Heart right ventricle (tissue), 16 donors: ENCODE measurements at regions not wholly inside any gene's neighbourhood (a gene's known extent, or its start where the extent isn't known, plus 50 kb on each side); places are given as distances from the start of the nearest gene placed in this dataset.

Experiments used
- ATAC-seq, 8 donors: fragments of 200-7000 bp; cut with Tn5 transposase; one replicate each; pipeline ENCODE4 v1.9.1; 2020; ENCODE audit warnings: mild to moderate bottlenecking in 8 of 8, moderate library complexity in 8 of 8, moderate number of reproducible peaks in 1 of 8
- DNase-seq, 2 donors: peaks; one replicate each; pipeline ENCODE4 v3.0.0-alpha.2; 2020
- H3K27ac ChIP-seq, 10 donors: fragments of 200-600 bp; sonication (generic) in 2 of 10; one replicate each; pipeline versions ENCODE4 v1.5.0 to v1.8.0; 2020 to 2022; ENCODE audit warnings: mild to moderate bottlenecking in 3 of 10
- H3K27me3 ChIP-seq, 7 donors: fragments of 200-600 bp; one replicate each; pipeline ENCODE4 v1.8.0; 2021 to 2022; ENCODE audit warnings: mild to moderate bottlenecking in 2 of 7
- H3K36me3 ChIP-seq, 9 donors: fragments of 200-600 bp; sonication (generic) in 1 of 9; one replicate each; pipeline versions ENCODE4 v1.5.0 to v1.8.0; 2020 to 2022; ENCODE audit warnings: mild to moderate bottlenecking in 2 of 9
- H3K4me1 ChIP-seq, 9 donors: fragments of 200-600 bp; sonication (generic) in 1 of 9; one replicate each; pipeline versions ENCODE4 v1.5.0 to v1.8.0; 2020 to 2022; ENCODE audit warnings: mild to moderate bottlenecking in 4 of 9
- H3K4me3 ChIP-seq, 10 donors: fragments of 200-600 bp; sonication (generic) in 2 of 10; one replicate each; pipeline versions ENCODE4 v1.5.0 to v1.8.0; 2020 to 2022; ENCODE audit warnings: mild to moderate bottlenecking in 7 of 10, moderate library complexity in 2 of 10
- H3K9me3 ChIP-seq, 11 donors: fragments of 200-600 bp in 10 of 11; sonication (generic) in 2 of 11; one replicate each; pipeline versions ENCODE4 v1.5.0 to v1.8.0; 2013 to 2022; ENCODE audit warnings: mild to moderate bottlenecking in 2 of 11, control low read depth in 1 of 11, moderate library complexity in 1 of 11
- WGBS, 2 donors: extraction: QIAGEN DNeasy Blood & Tissue Kit; methylation state at CpG; one replicate each; pipeline ENCODE4 v1.1.7; 2013; ENCODE audit warnings: inconsistent platforms in 1 of 2; 5-methylcytosine and 5-hydroxymethylcytosine counted together
- intact Hi-C, 10 donors: fragments of 100-400 bp; cut with DNase I; formaldehyde crosslinking; loops; one replicate each; pipeline versions ENCODE4 v1.11.1 to v1.14.2; 2022
- TF ChIP-seq, protein P1 (sequence below), 9 donors: fragments of 200-600 bp; sonication (generic) in 2 of 9; IDR thresholded peaks; one replicate each; pipeline versions ENCODE4 v1.5.0 to v1.8.0; 2021 to 2022; ENCODE audit warnings: antibody characterized with exemption in 9 of 9, mild to moderate bottlenecking in 5 of 9, moderate library complexity in 1 of 9
- donor health status: Arrhythmogenic right ventricular cardiomyopathy.
- donor health status: ischemic (EF 13 %, LVEDD 7.1; RV severe dilation, severe dysfunction).
- donor health status: healthy with polysubstance abuse.
- donor health status: DM: no; HTN: yes; CAD: no.
- donor health status: DM: no; HTN: no; CAD: no.
- donor health status: ischemic (EF 25% LVEDD 6.9; RV normal size, moderate dysfunction).
- donor health status: ischemic (EF 25% LVEDD 5.7; RV mildly dilated, moderate dysfunction).
- donor health status: healthy.
- donor health status: DM: yes; HTN: yes; CAD: no.
- donor health status: Ischemic cardiomyopathy.
- donor health status: ischemic (EF 35%, LVEDD 5.7; RV mildly dilated, moderate dysfunction).
- donor health status: nonischemic (EF 11% LVEDD 7.7; RV severe dilation, severe dysfunction).
- donor health status: DM: yes; HTN: yes; CAD: no.
- donor health status: PGD.
- donor health status: ischemic (EF 29% LVEDD 5.4; RV normal size, mild dysfunction).
- donor health status: nonischemic (EF 23%, LVEDD 6.1; RV moderate dilation, normal function).

DNA sequence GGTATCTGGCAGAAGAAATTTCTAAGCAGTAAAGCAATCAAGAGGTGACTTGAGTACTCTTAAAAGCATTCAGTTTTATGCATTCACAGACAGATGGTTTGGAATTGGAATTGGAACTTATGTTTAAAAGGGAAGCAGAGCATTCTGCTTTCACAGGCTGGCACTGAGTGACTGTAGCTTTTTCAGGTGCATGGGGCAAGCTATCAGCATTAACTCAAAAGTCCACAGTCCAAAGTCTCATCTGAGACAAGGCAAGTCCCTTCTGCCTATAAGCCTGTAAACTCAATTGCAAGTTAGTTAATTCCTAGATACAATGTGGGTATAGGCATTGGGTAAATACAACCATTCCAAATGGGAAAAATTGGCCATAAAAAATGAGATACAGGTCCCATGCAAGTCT, 1620.3 kb downstream of the MRPL39 start:
- DNase-seq (no peak), ATAC-seq (no peak)
- no peaks in the 10 kb centered on the region for H3K4me1 ChIP-seq
- intact Hi-C loops: loop anchor here in 1 of 10 donors (10.0 kb wide), 1 partner anchor 58 kb away; no protein-coding TSS in a partner anchor
- TF ChIP-seq, protein P1, sequence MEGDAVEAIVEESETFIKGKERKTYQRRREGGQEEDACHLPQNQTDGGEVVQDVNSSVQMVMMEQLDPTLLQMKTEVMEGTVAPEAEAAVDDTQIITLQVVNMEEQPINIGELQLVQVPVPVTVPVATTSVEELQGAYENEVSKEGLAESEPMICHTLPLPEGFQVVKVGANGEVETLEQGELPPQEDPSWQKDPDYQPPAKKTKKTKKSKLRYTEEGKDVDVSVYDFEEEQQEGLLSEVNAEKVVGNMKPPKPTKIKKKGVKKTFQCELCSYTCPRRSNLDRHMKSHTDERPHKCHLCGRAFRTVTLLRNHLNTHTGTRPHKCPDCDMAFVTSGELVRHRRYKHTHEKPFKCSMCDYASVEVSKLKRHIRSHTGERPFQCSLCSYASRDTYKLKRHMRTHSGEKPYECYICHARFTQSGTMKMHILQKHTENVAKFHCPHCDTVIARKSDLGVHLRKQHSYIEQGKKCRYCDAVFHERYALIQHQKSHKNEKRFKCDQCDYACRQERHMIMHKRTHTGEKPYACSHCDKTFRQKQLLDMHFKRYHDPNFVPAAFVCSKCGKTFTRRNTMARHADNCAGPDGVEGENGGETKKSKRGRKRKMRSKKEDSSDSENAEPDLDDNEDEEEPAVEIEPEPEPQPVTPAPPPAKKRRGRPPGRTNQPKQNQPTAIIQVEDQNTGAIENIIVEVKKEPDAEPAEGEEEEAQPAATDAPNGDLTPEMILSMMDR (IDR thresholded peaks at IDR 0.05): no peak
- no peak overlapping the region for H3K27ac ChIP-seq
- peaks cover 0 to 12% (median 0%) of the 10 kb centered on the region in 11 donors for H3K9me3 ChIP-seq
- H3K36me3 ChIP-seq: no peaks in the 10 kb centered on the region
- peaks cover 0 to 24% (median 0%) of the 10 kb centered on the region in 7 donors for H3K27me3 ChIP-seq
- no peak overlapping the region for H3K4me3 ChIP-seq

DNA sequence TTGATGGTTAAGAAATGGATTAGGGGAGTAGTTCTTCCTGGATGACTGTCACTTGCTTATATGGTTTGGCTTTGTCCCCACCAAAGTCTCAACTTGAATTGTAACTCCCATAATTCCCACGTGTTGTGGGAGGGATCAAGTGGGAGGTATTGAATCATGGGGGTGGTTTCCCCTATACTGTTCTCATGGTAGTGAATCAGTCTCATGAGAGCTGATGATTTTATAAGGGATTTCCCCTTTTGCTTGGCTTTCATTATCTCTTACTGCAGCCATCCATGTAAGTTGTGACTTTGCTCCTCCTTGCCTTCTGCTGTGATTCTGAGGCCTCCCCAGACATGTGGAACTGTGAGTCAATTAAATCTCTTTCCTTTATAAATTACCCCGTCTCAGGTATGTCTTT, 1621.1 kb downstream of the MRPL39 start:
- no peak overlapping the region for H3K27ac ChIP-seq
- no peaks in the 10 kb centered on the region for H3K4me1 ChIP-seq
- DNase-seq (no peak), ATAC-seq (no peak)
- H3K27me3 ChIP-seq: peaks cover 0 to 32% (median 0%) of the 10 kb centered on the region in 7 donors
- no peaks in the 10 kb centered on the region for H3K36me3 ChIP-seq
- intact Hi-C loops: loop anchor here in 1 of 10 donors (10.0 kb wide), 1 partner anchor 59 kb away; no protein-coding TSS in a partner anchor
- no peak overlapping the region for H3K4me3 ChIP-seq
- 55 to 63% methylated on average over 2 of the region's 2 CpGs for WGBS, 2 donors
- TF ChIP-seq, protein P1 (IDR thresholded peaks at IDR 0.05): no peak
- H3K9me3 ChIP-seq: peaks cover 0 to 12% (median 0%) of the 10 kb centered on the region in 11 donors

DNA sequence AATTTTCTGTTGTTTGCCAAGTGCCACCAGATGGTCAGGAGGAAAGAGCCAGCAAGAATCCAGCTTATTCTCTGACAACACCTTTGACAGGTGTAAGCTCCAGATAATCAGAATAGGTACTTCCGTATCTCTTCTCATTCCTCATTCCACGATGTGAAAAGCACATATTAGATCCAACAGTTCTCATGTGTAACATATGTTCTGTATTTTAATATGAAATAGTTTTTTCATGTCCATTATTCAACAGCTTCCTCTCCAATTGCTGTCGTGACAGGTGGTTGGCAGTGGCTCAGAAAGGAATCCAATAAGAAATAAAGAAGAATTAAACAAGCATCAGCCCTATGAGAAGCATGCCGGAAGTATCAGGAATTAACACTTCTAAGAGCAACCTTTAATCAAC, 1624.7 kb downstream of the MRPL39 start:
- no peak overlapping the region for H3K4me3 ChIP-seq
- no peak for ATAC-seq
- TF ChIP-seq, protein P1 (IDR thresholded peaks at IDR 0.05): no peak

DNA sequence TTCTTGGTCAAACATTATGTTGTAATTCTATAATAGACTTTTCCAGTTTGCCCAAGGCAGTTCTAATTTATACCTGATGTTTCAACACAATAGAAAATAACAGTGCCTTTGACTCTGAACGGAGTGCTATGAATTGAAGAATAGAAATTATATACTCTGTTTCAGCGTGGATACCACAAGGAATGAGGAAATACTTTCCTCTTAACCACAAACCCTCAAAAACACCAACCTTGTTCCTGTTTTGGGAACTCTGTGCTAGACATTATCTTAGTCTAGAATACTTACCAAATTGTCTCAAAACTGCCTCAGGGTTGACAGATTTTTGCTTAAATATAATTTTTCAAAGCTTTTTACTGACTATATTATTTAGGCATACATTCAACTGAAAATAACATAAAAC, 1629.3 kb downstream of the MRPL39 start:
- H3K36me3 ChIP-seq: no peaks in the 10 kb centered on the region
- no peak overlapping the region for H3K4me3 ChIP-seq
- DNase-seq: no peak
- intact Hi-C loops: no loop called here
- WGBS, 2 donors: 63 to 79% methylated on average over 2 of the region's 2 CpGs
- TF ChIP-seq, protein P1 (IDR thresholded peaks at IDR 0.05): no peak
- peaks cover 0 to 3% (median 0%) of the 10 kb centered on the region in 11 donors for H3K9me3 ChIP-seq
- H3K27ac ChIP-seq: no peak overlapping the region
- ATAC-seq: no peak
- peaks cover 0 to 7% (median 0%) of the 10 kb centered on the region in 9 donors for H3K4me1 ChIP-seq
- H3K27me3 ChIP-seq: peaks cover 0 to 70% (median 0%) of the 10 kb centered on the region in 7 donors

More for the DNA sequence above, 1624.7 kb downstream of the MRPL39 start:
- Histone ChIP-seq H3K27ac (no peak overlapping the region), H3K27me3 (peaks cover 0 to 47% (median 0%) of the 10 kb centered on the region in 7 donors), H3K4me1 (peaks cover 0 to 7% (median 0%) of the 10 kb centered on the region in 9 donors), H3K36me3 (no peaks in the 10 kb centered on the region), H3K9me3 (peaks cover 0 to 12% (median 0%) of the 10 kb centered on the region in 11 donors)
- 75 to 78% methylated on average over 4 of the region's 4 CpGs for WGBS, 2 donors
- no peak for DNase-seq
- intact Hi-C loops: loop anchor here in 1 of 10 donors (10.0 kb wide), 1 partner anchor 62 kb away; no protein-coding TSS in a partner anchor
